ENCODE measurements at regions not wholly inside any gene's neighbourhood (a gene's known extent, or its start where the extent isn't known, plus 50 kb on each side); places are given as distances from the start of the nearest gene placed in this dataset.

- Histone ChIP-seq H3K9ac (ENCODE audit: low read length in 3 of 3) (no peak overlapping the region), H3K36me3 (ENCODE audit: control insufficient read depth in 2 of 3, insufficient read depth in 3 of 3, low read length in 3 of 3) (no peaks in the 10 kb centered on the region), H3K9me3 (ENCODE audit: control insufficient read depth in 2 of 3, insufficient read depth in 1 of 3, low read length in 3 of 3) (no peaks in the 10 kb centered on the region), H3K4me1 (ENCODE audit: control insufficient read depth in 2 of 3, insufficient read depth in 2 of 3, low read depth in 1 of 3, low read length in 3 of 3) (no peaks in the 10 kb centered on the region), H3K27ac (ENCODE audit: low read depth in 2 of 2, low read length in 2 of 2) (no peak overlapping the region), H3K4me3 (ENCODE audit: low read length in 3 of 3) (no peak overlapping the region), H3K27me3 (ENCODE audit: control insufficient read depth, insufficient read depth, low read length) (no peaks in the 10 kb centered on the region)
- no peak for FAIRE-seq
- intact Hi-C loops (cut with DNase I) = no loop called here
- no peak for DNase-seq
- TF ChIP-seq, protein P1, sequence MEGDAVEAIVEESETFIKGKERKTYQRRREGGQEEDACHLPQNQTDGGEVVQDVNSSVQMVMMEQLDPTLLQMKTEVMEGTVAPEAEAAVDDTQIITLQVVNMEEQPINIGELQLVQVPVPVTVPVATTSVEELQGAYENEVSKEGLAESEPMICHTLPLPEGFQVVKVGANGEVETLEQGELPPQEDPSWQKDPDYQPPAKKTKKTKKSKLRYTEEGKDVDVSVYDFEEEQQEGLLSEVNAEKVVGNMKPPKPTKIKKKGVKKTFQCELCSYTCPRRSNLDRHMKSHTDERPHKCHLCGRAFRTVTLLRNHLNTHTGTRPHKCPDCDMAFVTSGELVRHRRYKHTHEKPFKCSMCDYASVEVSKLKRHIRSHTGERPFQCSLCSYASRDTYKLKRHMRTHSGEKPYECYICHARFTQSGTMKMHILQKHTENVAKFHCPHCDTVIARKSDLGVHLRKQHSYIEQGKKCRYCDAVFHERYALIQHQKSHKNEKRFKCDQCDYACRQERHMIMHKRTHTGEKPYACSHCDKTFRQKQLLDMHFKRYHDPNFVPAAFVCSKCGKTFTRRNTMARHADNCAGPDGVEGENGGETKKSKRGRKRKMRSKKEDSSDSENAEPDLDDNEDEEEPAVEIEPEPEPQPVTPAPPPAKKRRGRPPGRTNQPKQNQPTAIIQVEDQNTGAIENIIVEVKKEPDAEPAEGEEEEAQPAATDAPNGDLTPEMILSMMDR (IDR thresholded peaks at IDR 0.05; ENCODE audit: borderline replicate concordance, extremely low read depth, insufficient read depth) = no peak
These were observed 112.1 kb upstream of the KDM5D start for GRCh38 chrY:19856474-19857135.

DNA sequence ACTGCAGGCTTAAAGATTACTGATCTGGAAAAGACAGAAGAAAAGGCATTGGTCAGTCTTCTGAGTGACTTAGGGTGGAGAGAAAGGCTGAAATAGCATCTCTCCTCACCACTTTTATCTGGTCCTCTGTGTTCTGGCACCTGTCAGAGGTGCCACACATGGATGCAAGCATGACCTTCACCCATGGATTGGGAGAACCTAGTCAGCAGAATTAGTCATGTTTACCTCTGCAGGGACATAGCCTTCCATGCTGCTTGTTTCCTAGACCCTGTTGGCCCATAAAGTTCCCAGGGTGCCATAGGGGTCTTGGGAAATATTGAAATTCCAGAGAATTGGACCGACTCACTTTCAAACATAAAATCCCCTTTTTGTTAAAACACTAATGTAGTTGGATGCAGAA is 98.4 kb upstream of the KDM5D start:
- intact Hi-C loops (cut with DNase I) = no loop called here
- DNase-seq (no peak), FAIRE-seq (no peak)
- H3K27ac ChIP-seq (ENCODE audit: low read depth in 2 of 2, low read length in 2 of 2) = no peak overlapping the region
- H3K9ac ChIP-seq (ENCODE audit: low read length in 3 of 3) = no peak overlapping the region
- no peaks in the 10 kb centered on the region for H3K4me1 ChIP-seq (ENCODE audit: control insufficient read depth in 2 of 3, insufficient read depth in 2 of 3, low read depth in 1 of 3, low read length in 3 of 3)
- H3K27me3 ChIP-seq (ENCODE audit: control insufficient read depth, insufficient read depth, low read length) = no peaks in the 10 kb centered on the region
- TF ChIP-seq, protein P1 (IDR thresholded peaks at IDR 0.05; ENCODE audit: borderline replicate concordance, extremely low read depth, insufficient read depth) = no peak
- no peaks in the 10 kb centered on the region for H3K36me3 ChIP-seq (ENCODE audit: control insufficient read depth in 2 of 3, insufficient read depth in 3 of 3, low read length in 3 of 3)
- no peaks in the 10 kb centered on the region for H3K9me3 ChIP-seq (ENCODE audit: control insufficient read depth in 2 of 3, insufficient read depth in 1 of 3, low read length in 3 of 3)
- no peak overlapping the region for H3K4me3 ChIP-seq (ENCODE audit: low read length in 3 of 3)

- H3K9me3 ChIP-seq (ENCODE audit: control insufficient read depth in 2 of 3, insufficient read depth in 1 of 3, low read length in 3 of 3) = no peaks in the 10 kb centered on the region
- H3K36me3 ChIP-seq (ENCODE audit: control insufficient read depth in 2 of 3, insufficient read depth in 3 of 3, low read length in 3 of 3) = no peaks in the 10 kb centered on the region
- no peak overlapping the region for H3K9ac ChIP-seq (ENCODE audit: low read length in 3 of 3)
- intact Hi-C loops (cut with DNase I) = no loop called here
- TF ChIP-seq, protein P1 (IDR thresholded peaks at IDR 0.05; ENCODE audit: borderline replicate concordance, extremely low read depth, insufficient read depth) = no peak
- no peak for FAIRE-seq
- no peaks in the 10 kb centered on the region for H3K4me1 ChIP-seq (ENCODE audit: control insufficient read depth in 2 of 3, insufficient read depth in 2 of 3, low read depth in 1 of 3, low read length in 3 of 3)
- DNase-seq = no peak
- H3K27ac ChIP-seq (ENCODE audit: low read depth in 2 of 2, low read length in 2 of 2) = no peak overlapping the region
- H3K4me3 ChIP-seq (ENCODE audit: low read length in 3 of 3) = no peak overlapping the region
- no peaks in the 10 kb centered on the region for H3K27me3 ChIP-seq (ENCODE audit: control insufficient read depth, insufficient read depth, low read length)
These were observed 79.6 kb upstream of the KDM5D start for GRCh38 chrY:19824136-19824535.

- no peak overlapping the region for H3K9ac ChIP-seq (ENCODE audit: low read length in 3 of 3)
- DNase-seq (no peak), FAIRE-seq (no peak)
- H3K9me3 ChIP-seq (ENCODE audit: control insufficient read depth in 2 of 3, insufficient read depth in 1 of 3, low read length in 3 of 3) = no peaks in the 10 kb centered on the region
- intact Hi-C loops (cut with DNase I) = no loop called here
- TF ChIP-seq, protein P1 (IDR thresholded peaks at IDR 0.05; ENCODE audit: borderline replicate concordance, extremely low read depth, insufficient read depth) = no peak
- H3K27ac ChIP-seq (ENCODE audit: low read depth in 2 of 2, low read length in 2 of 2) = no peak overlapping the region
- no peak overlapping the region for H3K4me3 ChIP-seq (ENCODE audit: low read length in 3 of 3)
- H3K4me1 ChIP-seq (ENCODE audit: control insufficient read depth in 2 of 3, insufficient read depth in 2 of 3, low read depth in 1 of 3, low read length in 3 of 3) = no peaks in the 10 kb centered on the region
- no peaks in the 10 kb centered on the region for H3K36me3 ChIP-seq (ENCODE audit: control insufficient read depth in 2 of 3, insufficient read depth in 3 of 3, low read length in 3 of 3)
- no peaks in the 10 kb centered on the region for H3K27me3 ChIP-seq (ENCODE audit: control insufficient read depth, insufficient read depth, low read length)
These were observed 74.0 kb upstream of the KDM5D start for GRCh38 chrY:19818546-19818945.

Measured in kidney (tissue), 13 donors.